Kasumi-1 (cell line): ENCODE measurements at regions not wholly inside any gene's neighbourhood (a gene's known extent, or its start where the extent isn't known, plus 50 kb on each side); places are given as distances from the start of the nearest gene placed in this dataset.
A peak's percentile ranks its signal among the peaks of the same experiment; 100 is the strongest.

Experiments used
- DNase-seq, 2 experiments: peaks; one replicate each; lab custom pipeline; 2025; lab: John Stamatoyannopoulos, UW

DNA sequence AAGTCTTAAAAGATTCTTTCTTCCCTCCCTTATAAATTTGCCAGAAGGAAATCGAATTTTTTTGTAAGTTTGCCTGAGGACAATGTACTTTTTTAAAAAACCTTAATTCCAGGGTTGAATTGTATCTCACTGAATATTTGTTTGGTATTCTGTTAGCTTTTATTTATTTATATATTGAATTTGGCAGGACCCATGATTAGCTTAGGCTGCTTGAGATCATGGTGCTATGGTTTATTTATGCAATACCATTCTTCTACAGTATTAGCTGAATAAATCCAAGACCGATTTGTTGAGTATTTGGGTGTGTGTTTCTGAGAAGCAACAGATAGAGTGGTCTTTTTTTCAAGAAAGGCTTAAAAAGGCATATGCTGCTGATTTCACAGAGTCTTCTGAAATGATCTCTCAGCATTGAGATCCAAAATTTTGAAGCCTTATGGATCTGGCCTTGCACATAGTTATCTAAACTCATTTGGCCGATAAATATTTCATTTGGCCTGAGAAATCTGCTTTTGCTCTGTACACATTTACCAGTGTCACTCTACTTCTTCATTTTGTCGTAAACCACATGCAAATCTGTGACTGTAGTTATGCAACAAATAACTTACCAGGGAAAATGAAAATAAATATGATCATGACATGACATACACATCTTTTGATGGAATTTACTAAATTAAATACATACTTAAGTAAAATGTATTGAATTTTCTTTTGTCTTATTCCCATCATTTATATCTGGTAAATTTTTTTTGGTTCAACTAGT, 265.8 kb upstream of the FLRT2 start:
- no peak for DNase-seq

GRCh38 chr14:85273099-85273677, 256.8 kb upstream of the FLRT2 start:
- no peak for DNase-seq

- no peak for DNase-seq
Measured at GRCh38 chr14:85273952-85274351, 256.0 kb upstream of the FLRT2 start.

DNA sequence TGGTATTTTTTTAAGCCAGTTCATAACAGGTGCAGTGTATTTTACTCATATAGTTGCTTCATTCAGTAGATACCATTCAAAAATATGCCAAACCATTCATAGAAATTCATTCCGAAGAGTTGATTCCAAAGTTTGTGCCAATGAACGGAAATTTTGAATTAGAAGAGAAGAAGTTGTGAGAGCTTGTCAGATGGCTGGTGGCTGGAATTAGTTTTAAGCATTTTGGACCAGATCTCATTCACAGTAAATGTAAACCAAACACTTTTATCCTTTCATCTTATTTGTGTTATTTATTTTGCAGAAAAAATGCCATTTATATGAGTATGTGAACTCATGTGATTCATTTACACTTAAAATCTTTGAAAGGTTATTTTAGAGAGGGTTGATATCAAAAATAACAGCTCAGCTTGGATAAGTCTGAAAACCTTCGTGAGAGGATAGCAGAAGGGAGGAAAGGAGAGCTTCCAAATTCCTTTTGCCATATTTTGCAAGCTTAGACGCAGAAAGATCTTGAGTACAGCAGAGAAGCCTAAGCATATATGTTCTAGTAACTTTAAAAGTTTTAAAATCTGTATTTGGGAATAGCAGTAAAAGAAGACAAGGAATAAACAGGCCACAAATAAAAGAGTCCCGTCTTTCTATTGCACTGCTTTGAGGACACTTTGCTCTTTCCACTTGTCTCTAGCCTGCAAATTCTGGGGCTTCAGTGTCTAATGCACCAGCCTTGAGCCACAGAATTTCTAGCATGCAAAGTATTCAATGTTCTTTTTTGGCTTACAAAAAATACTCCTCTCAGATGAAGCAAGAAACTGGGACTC, 253.6 kb upstream of the FLRT2 start:
- no peak for DNase-seq

DNA sequence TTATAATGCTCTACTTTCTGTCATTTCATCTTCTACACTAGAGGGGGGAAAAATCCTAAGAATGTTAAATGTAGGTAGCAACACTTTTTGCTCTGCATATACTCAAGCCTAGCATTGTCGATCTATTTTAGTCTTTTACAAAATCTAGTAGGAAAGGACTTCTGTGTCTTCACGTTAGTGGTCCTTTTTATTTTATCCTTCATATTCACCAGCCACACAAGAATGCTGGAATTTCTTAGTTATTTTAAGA, 253.0 kb upstream of the FLRT2 start:
- DNase-seq = no peak

DNA sequence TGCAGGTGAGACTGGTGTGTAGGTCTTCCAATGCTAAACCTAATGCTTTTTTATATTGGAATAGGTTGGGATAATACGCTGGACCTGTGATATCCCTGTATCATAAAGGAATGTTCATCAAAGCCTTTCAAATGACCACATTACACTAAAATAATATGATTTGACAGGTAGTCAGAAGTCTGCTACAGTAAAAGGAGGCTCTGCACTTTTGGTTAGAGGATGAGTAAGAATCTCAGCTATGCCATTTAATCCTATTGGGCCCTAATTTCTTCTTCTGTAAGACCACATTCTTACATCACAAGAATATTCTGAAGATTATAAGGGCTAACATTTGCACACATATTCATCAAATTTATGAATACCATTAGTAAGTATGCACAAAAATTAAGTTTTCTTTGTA, 250.5 kb upstream of the FLRT2 start:
- DNase-seq = no peak

DNA sequence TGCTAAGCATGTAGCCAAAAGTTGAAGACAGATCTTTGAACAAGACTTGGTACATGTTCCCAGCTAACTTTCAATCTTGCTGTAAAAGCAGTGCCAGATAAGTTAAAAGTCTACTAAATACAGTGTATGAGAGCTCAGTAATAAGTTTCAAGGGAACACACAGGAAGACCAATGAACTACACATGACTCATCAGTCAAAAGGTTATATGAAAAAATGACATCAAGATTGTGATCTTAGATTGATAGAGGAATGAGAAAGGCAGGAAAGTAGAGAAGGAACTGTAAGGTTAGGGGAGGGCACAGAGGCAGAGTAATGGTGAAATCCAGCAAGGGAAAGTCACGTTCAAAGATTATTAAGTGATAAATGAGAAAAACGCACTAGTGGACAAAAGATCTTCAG, 249.9 kb upstream of the FLRT2 start:
- DNase-seq = no peak

DNA sequence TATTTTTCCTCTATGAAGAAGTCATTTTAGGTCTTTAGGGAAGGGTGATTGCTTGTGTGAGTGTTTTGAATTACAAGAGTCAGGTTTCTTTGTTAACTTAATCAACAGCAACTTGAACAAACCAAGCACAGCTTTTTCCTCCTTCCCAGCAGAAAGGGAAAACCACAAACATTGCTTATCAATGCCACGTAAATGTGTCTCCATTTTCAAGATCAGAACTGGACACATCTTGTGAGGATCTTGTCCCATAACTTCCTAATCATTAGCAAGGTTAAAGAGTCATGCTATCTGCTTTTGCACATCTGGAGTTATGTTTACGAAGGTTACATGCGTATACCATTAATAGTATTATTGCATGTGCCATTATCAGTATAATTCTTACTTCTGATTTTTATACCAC, 248.0 kb upstream of the FLRT2 start:
- DNase-seq = no peak

DNA sequence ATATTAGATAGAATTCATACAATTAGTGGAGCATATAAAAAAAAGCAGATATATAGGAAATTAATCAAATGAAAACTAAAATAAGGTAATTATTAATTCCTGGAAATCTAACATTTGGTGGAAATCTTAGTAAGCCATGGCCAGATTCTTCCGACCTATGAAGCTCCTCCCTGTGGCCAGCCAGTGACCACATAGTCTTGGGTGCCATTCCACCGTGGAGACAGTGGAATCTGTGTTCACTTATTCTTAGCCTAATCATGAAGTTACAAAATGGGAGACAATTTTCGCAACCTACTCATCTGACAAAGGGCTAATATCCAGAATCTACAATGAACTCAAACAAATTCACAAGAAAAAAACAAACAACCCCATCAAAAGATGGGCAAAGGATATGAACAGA, 241.9 kb upstream of the FLRT2 start:
- no peak for DNase-seq

DNA sequence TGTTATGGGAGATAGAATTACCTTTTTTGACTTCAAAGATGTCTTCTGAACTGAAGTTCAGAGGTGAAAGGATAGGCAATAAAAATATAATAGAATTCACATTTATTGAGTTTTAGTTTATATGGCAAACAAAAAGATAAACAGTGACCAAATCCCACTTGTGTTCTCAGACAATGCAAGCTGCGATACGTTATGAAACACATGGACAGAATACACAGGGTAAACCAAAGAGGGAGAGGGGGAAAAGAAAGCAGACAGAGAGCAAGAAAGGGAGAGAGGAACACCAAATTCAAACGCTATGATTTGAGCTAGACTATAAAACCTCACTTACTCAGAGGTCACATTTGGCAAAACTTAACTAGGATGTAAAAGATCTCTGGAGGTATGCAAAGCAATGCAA, 238.2 kb upstream of the FLRT2 start:
- no peak for DNase-seq

GRCh38 chr14:85293612-85294234, 236.2 kb upstream of the FLRT2 start:
- DNase-seq = no peak

GRCh38 chr14:85295318-85295717, 234.6 kb upstream of the FLRT2 start:
- DNase-seq = no peak

- peak; percentile 67 to 80 for DNase-seq
Measured at GRCh38 chr14:85296456-85297210, 233.3 kb upstream of the FLRT2 start.

DNA sequence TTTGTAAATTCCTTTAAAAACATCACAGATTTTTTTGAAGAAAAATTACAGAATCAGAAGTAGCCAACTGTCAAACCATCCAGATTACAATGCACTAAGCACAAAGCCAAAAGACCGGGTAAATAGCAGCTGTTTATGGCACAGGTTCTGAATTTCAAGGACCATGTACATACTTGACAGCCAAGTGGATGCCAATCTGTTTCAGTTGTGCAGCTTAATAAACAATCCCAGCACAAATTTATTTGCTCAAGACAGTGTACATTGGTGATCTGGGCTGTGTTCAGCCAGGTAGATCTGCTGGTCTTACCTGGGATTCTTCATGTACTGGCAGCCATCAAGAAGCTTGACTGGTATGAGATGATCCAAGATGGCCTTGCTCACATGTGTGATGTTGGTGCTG, 229.8 kb upstream of the FLRT2 start:
- DNase-seq = no peak

- no peak for DNase-seq
Measured at GRCh38 chr14:85301506-85301905, 228.4 kb upstream of the FLRT2 start.

GRCh38 chr14:85306024-85306423, 223.9 kb upstream of the FLRT2 start:
- DNase-seq = no peak

GRCh38 chr14:85308531-85309300, 221.2 kb upstream of the FLRT2 start:
- DNase-seq = peak; percentile 47 to 51

DNA sequence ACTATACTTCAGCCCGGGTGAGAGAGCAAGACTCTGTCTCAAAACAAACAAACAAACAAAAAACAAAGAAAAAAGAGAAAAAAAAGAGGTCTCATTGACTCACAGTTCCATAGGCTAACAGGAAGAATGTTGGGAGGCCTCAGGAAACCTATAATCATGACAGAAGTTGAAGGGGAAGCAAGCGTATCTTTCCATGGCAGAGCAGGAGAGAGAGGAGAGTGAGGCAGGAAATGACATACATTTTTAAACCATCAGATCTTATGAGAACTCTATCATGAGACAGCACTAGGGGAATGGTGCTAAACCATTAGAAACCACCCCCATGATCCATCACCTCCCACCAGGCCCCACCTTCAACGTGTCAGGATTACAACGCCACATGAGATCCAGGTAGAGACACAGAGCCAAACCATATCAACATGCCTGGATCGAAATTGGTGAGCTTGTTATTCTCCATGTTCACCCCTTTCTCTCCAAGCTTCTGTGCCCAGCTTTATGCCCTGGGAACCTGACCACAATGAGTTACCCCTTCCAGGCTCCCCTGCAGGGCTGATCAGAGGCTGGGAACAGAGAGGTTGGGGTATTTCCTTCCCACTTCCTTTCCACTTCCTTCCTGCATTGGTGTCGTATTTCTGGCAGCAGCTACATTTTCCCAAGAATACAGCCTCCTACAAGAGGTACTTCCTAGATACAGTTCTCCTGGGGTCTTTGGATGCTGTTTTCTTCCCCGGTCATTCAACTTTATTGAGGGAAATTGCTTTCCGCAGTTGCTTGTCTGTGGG, 219.3 kb upstream of the FLRT2 start:
- peak in 1 of 2 experiments; percentile 34 for DNase-seq

DNA sequence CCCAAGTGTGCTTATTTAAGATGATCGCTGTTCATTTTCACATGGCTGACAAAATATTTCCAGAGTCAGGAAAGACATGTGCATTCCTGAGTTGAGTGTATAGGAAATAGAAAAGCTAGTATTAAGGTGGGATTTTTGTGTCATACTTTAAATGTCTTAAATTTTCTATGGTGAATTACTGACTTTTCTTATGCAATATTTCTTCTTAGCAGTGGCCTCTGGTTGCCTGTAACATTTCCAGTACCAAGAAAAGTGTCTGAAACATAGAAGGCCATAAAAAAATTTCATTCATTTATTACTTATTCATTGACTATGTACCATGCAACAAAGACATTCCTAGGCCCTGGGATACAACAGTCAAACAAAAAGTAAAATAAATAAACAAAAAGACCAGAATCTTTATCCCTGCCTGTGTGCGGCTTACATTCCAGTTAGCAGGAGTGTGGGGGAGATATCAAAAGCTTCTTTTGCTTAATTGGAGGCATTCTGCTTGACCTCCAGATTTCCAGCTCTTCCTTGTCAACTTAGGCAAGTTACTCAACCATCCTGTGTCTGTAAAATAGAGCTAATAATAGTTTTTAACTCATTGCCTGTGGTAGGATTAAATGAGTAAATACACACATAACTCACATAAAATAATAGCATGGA, 216.3 kb upstream of the FLRT2 start:
- no peak for DNase-seq

DNA sequence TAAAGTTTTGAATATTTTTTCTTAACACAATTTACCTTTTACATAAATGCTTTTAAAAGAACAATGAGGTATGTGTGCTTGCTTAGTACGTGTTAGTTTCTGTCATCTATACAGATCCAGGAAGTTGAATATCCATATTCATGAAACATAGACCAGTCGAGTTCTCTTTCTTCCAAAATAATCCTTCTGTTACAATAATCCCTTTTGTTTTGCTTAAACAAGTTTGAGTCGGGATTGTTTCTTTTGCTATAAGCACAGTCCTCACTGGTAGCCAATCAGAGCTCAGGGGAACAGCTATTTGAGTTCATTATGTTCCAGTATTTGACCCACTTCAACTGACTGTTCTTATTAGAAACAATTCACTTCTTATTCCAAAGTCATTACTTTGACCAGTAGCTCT, 214.7 kb upstream of the FLRT2 start:
- no peak for DNase-seq
